ENCODE measurements at regions not wholly inside any gene's neighbourhood (a gene's known extent, or its start where the extent isn't known, plus 50 kb on each side); places are given as distances from the start of the nearest gene placed in this dataset.
"Not testable (repeated sequence)": the region's sequence is repeated elsewhere in the genome, so short reads cannot be mapped to it uniquely, and the experiment has no call there.

DNA sequence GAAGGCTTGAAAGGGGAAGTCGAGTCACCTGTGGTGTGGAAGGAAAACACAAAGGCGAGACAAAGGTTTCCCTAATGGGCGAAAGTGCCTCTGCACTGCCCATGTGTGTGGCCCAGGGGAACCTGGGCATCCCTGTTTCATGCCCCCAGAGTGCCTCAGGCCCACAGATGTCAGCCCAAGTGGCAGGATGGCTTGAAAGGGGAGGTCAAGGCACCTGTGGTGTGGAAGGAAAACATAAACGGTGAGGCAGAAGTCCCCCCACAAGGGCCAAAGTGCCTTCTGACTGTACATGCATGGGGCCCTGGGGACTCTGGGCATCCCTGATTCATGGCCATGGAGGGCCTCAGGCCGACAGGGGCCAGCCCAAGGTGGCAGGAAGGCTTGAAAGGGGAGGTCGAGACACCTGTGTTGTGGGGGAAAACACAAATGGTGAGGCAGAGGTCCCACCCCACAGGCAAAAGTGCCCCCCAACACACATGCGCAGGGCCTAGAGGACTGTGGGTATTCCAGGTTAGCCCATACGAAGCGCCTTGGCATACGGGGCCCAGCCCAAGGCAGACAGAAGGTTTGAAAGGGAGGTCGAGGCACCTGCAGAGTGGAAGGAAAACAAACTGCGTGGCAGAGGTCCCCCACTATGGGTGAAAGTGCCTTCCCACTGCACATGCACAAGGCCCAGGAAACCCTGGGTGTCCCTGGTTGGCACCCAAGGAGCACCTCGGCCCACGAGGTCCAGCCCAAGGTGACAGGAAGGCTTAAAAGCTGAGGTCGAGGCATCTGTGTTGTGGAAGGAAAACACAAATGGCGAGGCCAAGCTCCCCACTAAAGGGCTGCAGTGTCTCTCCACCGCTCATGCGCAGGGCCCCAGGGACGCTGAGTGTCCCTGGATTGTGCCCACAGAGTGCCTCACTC, 382.3 kb downstream of the ALG10 start:
- H3K9me3 Mint-ChIP-seq (ENCODE audit: low read depth), result peaks cover 16% of the 10 kb centered on the region
- no peak overlapping the region for H3K27ac Mint-ChIP-seq
- no peaks in the 10 kb centered on the region for H3K36me3 Mint-ChIP-seq
- no peaks in the 10 kb centered on the region for H3K4me1 Mint-ChIP-seq (ENCODE audit: low read depth)
- H3K27me3 Mint-ChIP-seq, result no peaks in the 10 kb centered on the region
- no peak overlapping the region for H3K4me3 Mint-ChIP-seq

DNA sequence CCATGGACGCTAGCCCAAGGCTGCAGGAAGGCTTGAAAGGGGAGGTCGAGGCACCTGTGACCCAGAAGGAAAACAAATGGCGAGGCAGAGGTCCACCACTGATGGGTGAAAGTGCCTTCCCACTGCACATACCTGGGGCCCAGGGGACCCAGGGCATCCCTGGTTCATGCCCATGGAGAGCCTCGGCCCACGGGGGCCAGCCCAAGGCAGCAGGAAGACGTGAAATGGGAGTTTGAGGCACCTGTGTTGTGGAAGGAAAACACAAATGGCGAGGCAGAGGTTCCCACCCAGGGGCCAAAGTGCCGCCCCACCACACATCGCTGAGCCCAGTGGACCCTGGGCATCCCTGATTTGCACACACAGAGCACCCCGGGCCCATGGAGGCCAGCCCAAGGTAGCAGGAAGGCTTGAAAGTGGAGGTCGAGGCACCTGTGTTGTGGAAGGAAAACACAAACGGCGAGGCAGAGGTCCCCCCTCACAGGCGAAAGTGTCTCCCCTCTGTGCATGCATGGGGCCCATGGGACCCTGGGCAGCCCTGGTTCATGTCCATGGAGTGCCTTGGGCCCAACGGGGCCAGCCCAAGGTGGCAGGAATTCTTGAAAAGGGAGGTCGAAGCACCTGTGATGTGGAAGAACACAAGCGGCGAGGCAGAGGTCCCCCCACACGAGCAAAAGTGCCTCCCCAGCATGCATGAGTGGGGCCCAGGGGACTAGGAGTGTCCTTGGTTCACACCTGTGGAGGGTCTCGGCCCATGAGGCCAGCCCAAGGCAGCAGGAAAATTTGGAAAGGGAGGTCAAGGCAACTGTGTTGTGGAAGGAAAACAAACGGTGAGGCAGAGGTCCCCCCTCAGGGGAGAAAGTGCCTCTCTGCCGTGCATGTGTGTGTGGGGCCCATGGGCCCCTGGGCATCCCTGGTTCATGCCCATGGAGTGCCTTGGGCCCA, 383.3 kb downstream of the ALG10 start:
- Mint-ChIP-seq H3K27ac (no peak overlapping the region), H3K9me3 (ENCODE audit: low read depth) (peaks cover 21% of the 10 kb centered on the region)

DNA sequence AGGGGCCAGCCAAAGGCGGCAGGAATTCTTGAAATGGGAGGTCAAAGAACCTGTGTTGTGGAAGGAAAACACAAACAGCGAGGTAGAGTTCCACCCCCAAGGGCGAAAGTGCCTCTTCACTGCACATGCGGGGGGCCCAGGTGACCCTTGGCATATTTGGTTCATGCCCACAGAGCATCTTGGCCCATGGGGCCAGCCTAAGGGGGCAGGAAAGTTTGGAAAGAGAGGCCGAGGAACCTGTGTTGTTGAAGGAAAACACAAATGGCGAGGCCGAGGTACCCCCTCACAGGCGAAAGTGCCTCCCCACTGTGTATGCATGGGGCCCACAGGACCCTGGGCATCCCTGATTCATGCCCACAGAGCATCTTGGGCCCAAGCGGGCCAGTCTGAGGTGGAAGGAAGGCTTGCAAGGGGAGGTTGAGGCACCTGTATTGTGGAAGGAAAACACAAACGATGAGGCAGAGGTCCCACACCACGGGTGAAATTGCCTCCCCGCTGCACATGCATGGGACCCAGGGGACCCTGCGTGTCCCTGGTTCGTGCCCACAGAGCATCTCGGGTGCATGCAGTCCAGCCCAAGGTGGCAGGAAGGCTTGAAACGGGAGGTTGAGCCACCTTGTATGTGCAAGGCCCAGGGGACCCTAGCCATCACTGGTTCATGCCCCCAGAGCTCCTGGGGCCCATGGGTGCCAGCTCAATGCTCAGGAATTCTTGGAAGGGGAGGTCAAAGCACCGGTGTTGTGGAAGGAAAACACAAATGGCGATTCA, 384.1 kb downstream of the ALG10 start:
- H3K4me3 Mint-ChIP-seq, result no peak overlapping the region
- no peaks in the 10 kb centered on the region for H3K27me3 Mint-ChIP-seq
- peaks cover 5% of the 10 kb centered on the region for H3K36me3 Mint-ChIP-seq
- H3K4me1 Mint-ChIP-seq (ENCODE audit: low read depth), result no peaks in the 10 kb centered on the region
- H3K9me3 Mint-ChIP-seq (ENCODE audit: low read depth), result peaks cover 21% of the 10 kb centered on the region
- no peak overlapping the region for H3K27ac Mint-ChIP-seq

More for the DNA sequence above, 383.3 kb downstream of the ALG10 start:
- H3K4me3 Mint-ChIP-seq, result no peak overlapping the region
- H3K4me1 Mint-ChIP-seq (ENCODE audit: low read depth), result no peaks in the 10 kb centered on the region
- H3K36me3 Mint-ChIP-seq, result peaks cover 2% of the 10 kb centered on the region
- H3K27me3 Mint-ChIP-seq, result no peaks in the 10 kb centered on the region

DNA sequence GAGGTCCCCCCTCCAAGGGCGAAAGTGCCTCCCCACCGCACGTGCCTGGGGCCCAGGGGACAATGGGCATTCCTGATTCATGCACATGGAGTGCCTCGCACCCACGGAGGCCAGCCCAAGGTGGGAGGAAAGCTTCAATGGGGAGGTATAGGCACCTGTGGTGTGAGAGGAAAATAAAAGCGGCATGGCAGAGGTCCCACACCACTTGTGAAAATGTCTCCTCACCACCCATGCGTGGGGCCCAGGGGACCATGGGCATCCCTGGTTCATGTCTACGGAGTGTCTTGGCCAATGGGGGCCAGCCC, 384.7 kb downstream of the ALG10 start:
- no peak overlapping the region for H3K27ac Mint-ChIP-seq
- H3K9me3 Mint-ChIP-seq (ENCODE audit: low read depth), result peaks cover 23% of the 10 kb centered on the region
- no peaks in the 10 kb centered on the region for H3K4me1 Mint-ChIP-seq (ENCODE audit: low read depth)
- peaks cover 5% of the 10 kb centered on the region for H3K36me3 Mint-ChIP-seq
- no peak overlapping the region for H3K4me3 Mint-ChIP-seq
- H3K27me3 Mint-ChIP-seq, result no peaks in the 10 kb centered on the region

DNA sequence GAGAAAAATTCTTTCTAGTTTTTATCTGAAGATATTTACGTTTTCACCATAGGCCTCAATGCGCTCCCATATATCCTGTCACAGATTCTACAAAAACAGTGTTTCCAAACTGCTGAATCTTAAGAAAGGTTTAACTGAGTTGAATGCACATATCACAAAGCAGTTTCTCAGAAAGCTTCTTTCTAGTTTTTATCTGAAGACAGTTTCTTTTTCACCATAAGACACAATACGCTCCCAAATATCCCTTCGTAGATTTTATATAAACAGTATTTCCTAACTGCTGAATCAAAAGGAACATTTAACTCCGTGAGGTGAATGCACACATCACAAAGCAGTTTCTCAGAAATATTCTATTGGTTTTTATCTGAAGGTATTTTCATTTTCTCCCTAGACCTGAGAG, 385.5 kb downstream of the ALG10 start:
- Mint-ChIP-seq H3K36me3 (peaks cover 5% of the 10 kb centered on the region), H3K27me3 (no peaks in the 10 kb centered on the region), H3K9me3 (ENCODE audit: low read depth) (peaks cover 29% of the 10 kb centered on the region), H3K4me3 (no peak overlapping the region), H3K4me1 (ENCODE audit: low read depth) (no peaks in the 10 kb centered on the region), H3K27ac (no peak overlapping the region)

DNA sequence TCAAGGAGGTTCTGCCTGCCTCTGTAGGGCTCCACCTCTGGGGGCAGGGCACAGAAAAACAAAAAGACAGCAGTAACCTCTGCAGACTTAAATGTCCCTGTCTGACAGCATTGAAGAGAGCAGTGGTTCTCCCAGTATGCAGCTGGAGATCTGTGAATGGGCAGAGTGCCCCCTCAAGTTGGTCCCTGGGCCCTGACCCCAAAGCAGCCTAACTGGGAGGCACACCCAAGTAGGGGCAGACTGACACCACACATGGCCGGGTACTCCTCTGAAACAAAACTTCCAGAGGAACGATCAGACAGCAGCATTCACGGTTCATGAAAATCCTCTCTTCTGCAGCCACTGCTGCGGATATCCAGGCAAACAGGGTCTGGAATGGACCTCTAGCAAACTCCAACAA, 409.2 kb downstream of the ALG10 start:
- H3K27ac Mint-ChIP-seq; H3K36me3 Mint-ChIP-seq; H3K4me3 Mint-ChIP-seq; H3K4me1 Mint-ChIP-seq (ENCODE audit: low read depth); H3K27me3 Mint-ChIP-seq: not testable (repeated sequence)
- H3K9me3 Mint-ChIP-seq (ENCODE audit: low read depth), result peaks cover 24% of the 10 kb centered on the region
